ENCODE measurements at regions not wholly inside any gene's neighbourhood (a gene's known extent, or its start where the extent isn't known, plus 50 kb on each side); places are given as distances from the start of the nearest gene placed in this dataset.

GRCh38 chr13:80655778-80656511, 315.0 kb upstream of the SPRY2 start:
- CTCF ChIA-PET: no interaction called here

GRCh38 chr13:80654638-80655249, 313.8 kb upstream of the SPRY2 start:
- CTCF ChIA-PET: no interaction called here

More at GRCh38 chr13:80655778-80656511, 315.0 kb upstream of the SPRY2 start:
- Histone ChIP-seq H3K79me2 (ENCODE audit: low read length) (no peaks in the 10 kb centered on the region), H3K9ac (ENCODE audit: low read length) (no peak overlapping the region), H3K36me3 (ENCODE audit: low read depth, low read length) (no peaks in the 10 kb centered on the region), H4K20me1 (ENCODE audit: low read length) (no peaks in the 10 kb centered on the region), H3K9me3 (ENCODE audit: low read length) (no peaks in the 10 kb centered on the region), H3K9me2 (replicated peaks; ENCODE audit: low read length) (no peaks in the 10 kb centered on the region), H3K27me3 (ENCODE audit: low read length) (no peaks in the 10 kb centered on the region), H3K4me2 (ENCODE audit: low read length) (no peak overlapping the region), H3K4me3 (ENCODE audit: low read length) (no peak overlapping the region), H2AFZ (ENCODE audit: low read length) (no peak overlapping the region), H3K4me1 (ENCODE audit: insufficient read depth, low read length) (no peaks in the 10 kb centered on the region), H3K27ac (ENCODE audit: low read length) (no peak overlapping the region), H3F3A (ENCODE audit: low read length, unreplicated experiment) (no peaks in the 10 kb centered on the region)
- POLR2A ChIA-PET (ENCODE audit: unreplicated experiment): no interaction called here
- no peak for DNase-seq
- no TSS peak for BruUV-seq (replicated peaks)
- intact Hi-C loops (cut with micrococcal nuclease): no loop called here
- no peak for ATAC-seq
- no peak for TF ChIP-seq EZH2phosphoT487 (IDR thresholded peaks at IDR 0.05; ENCODE audit: borderline replicate concordance, low read length)
- no peak for TF ChIP-seq CTCF (conservative IDR thresholded peaks at IDR 0.05; ENCODE audit: low read depth, low read length)
- TF ChIP-seq EZH2 (IDR thresholded peaks at IDR 0.05; ENCODE audit: low read length, unreplicated experiment): no peak

More at GRCh38 chr13:80654638-80655249, 313.8 kb upstream of the SPRY2 start:
- no TSS peak for BruUV-seq (replicated peaks)
- Histone ChIP-seq H3K9me3 (ENCODE audit: low read length) (no peaks in the 10 kb centered on the region), H4K20me1 (ENCODE audit: low read length) (no peaks in the 10 kb centered on the region), H3K27me3 (ENCODE audit: low read length) (no peaks in the 10 kb centered on the region), H3K36me3 (ENCODE audit: low read depth, low read length) (no peaks in the 10 kb centered on the region), H3K27ac (ENCODE audit: low read length) (no peak overlapping the region), H3K4me2 (ENCODE audit: low read length) (no peak overlapping the region), H3K79me2 (ENCODE audit: low read length) (no peaks in the 10 kb centered on the region), H3K4me3 (ENCODE audit: low read length) (no peak overlapping the region), H2AFZ (ENCODE audit: low read length) (no peak overlapping the region), H3K4me1 (ENCODE audit: insufficient read depth, low read length) (no peaks in the 10 kb centered on the region), H3K9me2 (replicated peaks; ENCODE audit: low read length) (no peaks in the 10 kb centered on the region), H3K9ac (ENCODE audit: low read length) (no peak overlapping the region), H3F3A (ENCODE audit: low read length, unreplicated experiment) (no peaks in the 10 kb centered on the region)
- DNase-seq (no peak), ATAC-seq (no peak)
- TF ChIP-seq EZH2phosphoT487 (IDR thresholded peaks at IDR 0.05; ENCODE audit: borderline replicate concordance, low read length) (no peak), CTCF (conservative IDR thresholded peaks at IDR 0.05; ENCODE audit: low read depth, low read length) (no peak), EZH2 (IDR thresholded peaks at IDR 0.05; ENCODE audit: low read length, unreplicated experiment) (no peak)
- POLR2A ChIA-PET (ENCODE audit: unreplicated experiment): no interaction called here
- intact Hi-C loops (cut with micrococcal nuclease): no loop called here
